Neural cell (in vitro differentiated cells): ENCODE measurements at regions not wholly inside any gene's neighbourhood (a gene's known extent, or its start where the extent isn't known, plus 50 kb on each side); places are given as distances from the start of the nearest gene placed in this dataset.

Source experiments
- H2AFZ ChIP-seq: fragments of 200-600, 300-800 bp; sonication (generic), shearing (Covaris generic); 2 replicates; pipeline ENCODE4 v1.6.0; 2014; ENCODE audit warnings: low read depth, mild to moderate bottlenecking, antibody characterized with exemption, low read length, moderate library complexity
- H3F3A ChIP-seq: fragments of 200-600 bp; shearing (Covaris generic); 2 replicates; pipeline ENCODE4 v1.6.1; 2016; ENCODE audit warnings: mild to moderate bottlenecking, moderate library complexity, mixed read lengths, antibody characterized with exemption, low read length; ENCODE audit not compliant: insufficient read depth, poor library complexity, severe bottlenecking
- H3K27ac ChIP-seq: fragments of 200-600, 300-800 bp; sonication (generic), shearing (Covaris generic); 2 replicates; pipeline ENCODE4 v1.5.1; 2014; ENCODE audit warnings: mild to moderate bottlenecking, low read length, moderate library complexity
- H3K27me3 ChIP-seq: fragments of 300-800, 200-600 bp; sonication (generic), shearing (Covaris generic); 2 replicates; pipeline ENCODE4 v1.6.0; 2014; ENCODE audit warnings: mild to moderate bottlenecking, low read depth, low read length, moderate library complexity; ENCODE audit not compliant: insufficient read depth
- H3K36me3 ChIP-seq: fragments of 300-800, 200-600 bp; sonication (generic), shearing (Covaris generic); 2 replicates; pipeline ENCODE4 v1.5.1; 2014; ENCODE audit warnings: mild to moderate bottlenecking, antibody characterized with exemption, low read length, moderate library complexity; ENCODE audit not compliant: insufficient read depth
- H3K4me2 ChIP-seq: fragments of 300-800, 200-600 bp; sonication (generic), shearing (Covaris generic); 2 replicates; pipeline ENCODE4 v1.6.0; 2014; ENCODE audit warnings: mild to moderate bottlenecking, low read length
- H3K4me3 ChIP-seq: fragments of 300-800, 200-600 bp; sonication (generic), shearing (Covaris generic); 2 replicates; pipeline ENCODE4 v1.5.1; 2014; ENCODE audit warnings: mild to moderate bottlenecking, low read length, moderate library complexity
- H3K79me2 ChIP-seq: fragments of 200-600 bp; shearing (Covaris generic); replicated peaks from 2 replicates; pipeline ENCODE4 v1.6.0; 2014; ENCODE audit warnings: mild to moderate bottlenecking, low read length, moderate library complexity; ENCODE audit not compliant: insufficient read depth
- H3K9ac ChIP-seq: fragments of 300-800, 200-600 bp; sonication (generic), shearing (Covaris generic); 2 replicates; pipeline ENCODE4 v1.6.1; 2016; ENCODE audit warnings: mild to moderate bottlenecking, low read length, mixed read lengths
- H3K9me2 ChIP-seq: fragments of 200-600 bp; shearing (Covaris generic); 2 replicates; pipeline ENCODE4 v1.6.1; 2016; ENCODE audit warnings: mild to moderate bottlenecking, low read length, mixed read lengths; ENCODE audit not compliant: insufficient read depth
- H3K9me3 ChIP-seq: fragments of 200-600, 300-800 bp; sonication (generic), shearing (Covaris generic); 2 replicates; pipeline ENCODE4 v1.6.1; 2016; ENCODE audit warnings: mild to moderate bottlenecking, mixed run types, low read length, moderate library complexity, mixed read lengths
- H4K20me1 ChIP-seq: fragments of 200-600 bp; shearing (Covaris generic); 2 replicates; pipeline ENCODE4 v1.6.1; 2016; ENCODE audit warnings: mild to moderate bottlenecking, mixed run types; ENCODE audit not compliant: insufficient read depth
- CTCF ChIP-seq: fragments of 450-650 bp; IDR thresholded peaks from 2 replicates; pipeline ENCODE4 v1.5.1; 2014; ENCODE audit warnings: antibody characterized with exemption, mild to moderate bottlenecking, moderate library complexity; ENCODE audit not compliant: poor library complexity, severe bottlenecking
- EP300 ChIP-seq: fragments of 450-650 bp; conservative IDR thresholded peaks from 2 replicates; pipeline ENCODE4 v1.6.1; 2014; ENCODE audit warnings: antibody characterized with exemption, mild to moderate bottlenecking, moderate library complexity; ENCODE audit not compliant: poor library complexity, severe bottlenecking
- EZH2 ChIP-seq: fragments of 200-600, 300-800 bp; shearing (Covaris generic), sonication (generic); IDR thresholded peaks from 2 replicates; pipeline ENCODE4 v1.6.1; 2014; ENCODE audit warnings: antibody characterized with exemption, low read length, borderline replicate concordance, mild to moderate bottlenecking; ENCODE audit not compliant: insufficient read depth, poor library complexity, severe bottlenecking
- MXI1 ChIP-seq: fragments of 450-650 bp; conservative IDR thresholded peaks from 2 replicates; pipeline ENCODE4 v1.6.1; 2014; ENCODE audit warnings: antibody characterized with exemption, mild to moderate bottlenecking; ENCODE audit not compliant: poor library complexity, severe bottlenecking
- POLR2AphosphoS5 ChIP-seq: IDR thresholded peaks from 2 replicates; pipeline ENCODE4 v1.6.1; 2012
- RAD21 ChIP-seq: fragments of 450-650 bp; conservative IDR thresholded peaks from 2 replicates; pipeline ENCODE4 v1.6.1; 2014; ENCODE audit warnings: antibody characterized with exemption, mild to moderate bottlenecking, moderate library complexity
- SMC3 ChIP-seq: fragments of 450-650 bp; conservative IDR thresholded peaks from 2 replicates; pipeline ENCODE4 v1.6.1; 2014; ENCODE audit warnings: antibody characterized with exemption, mild to moderate bottlenecking, moderate library complexity; ENCODE audit not compliant: poor library complexity
- TAF1 ChIP-seq: IDR thresholded peaks from 2 replicates; pipeline ENCODE4 v1.6.1; 2012; ENCODE audit warnings: low read depth
- TF ChIP-seq, protein P1 (sequence below): IDR thresholded peaks from 2 replicates; pipeline ENCODE4 v1.6.1; 2012; ENCODE audit warnings: borderline replicate concordance

GRCh38 chr13:80117515-80117914, 223.4 kb downstream of the SPRY2 start:
- Histone ChIP-seq H3K27me3 (no peaks in the 10 kb centered on the region), H3K4me2 (no peak overlapping the region), H3F3A (no peaks in the 10 kb centered on the region), H4K20me1 (no peaks in the 10 kb centered on the region), H3K9ac (no peak overlapping the region), H3K9me3 (no peaks in the 10 kb centered on the region), H3K36me3 (no peaks in the 10 kb centered on the region), H3K79me2 (no peaks in the 10 kb centered on the region), H3K4me3 (no peak overlapping the region), H3K9me2 (no peaks in the 10 kb centered on the region), H3K27ac (no peak overlapping the region), H2AFZ (no peak overlapping the region)
- TF ChIP-seq EZH2 (no peak), TAF1 (no peak), RAD21 (no peak)

- no peak for TF ChIP-seq CTCF
- no peak for TF ChIP-seq SMC3
- no peak for TF ChIP-seq MXI1
- TF ChIP-seq TAF1, result no peak
- no peak for TF ChIP-seq EZH2
- no peak for TF ChIP-seq EP300
- TF ChIP-seq, protein P1, sequence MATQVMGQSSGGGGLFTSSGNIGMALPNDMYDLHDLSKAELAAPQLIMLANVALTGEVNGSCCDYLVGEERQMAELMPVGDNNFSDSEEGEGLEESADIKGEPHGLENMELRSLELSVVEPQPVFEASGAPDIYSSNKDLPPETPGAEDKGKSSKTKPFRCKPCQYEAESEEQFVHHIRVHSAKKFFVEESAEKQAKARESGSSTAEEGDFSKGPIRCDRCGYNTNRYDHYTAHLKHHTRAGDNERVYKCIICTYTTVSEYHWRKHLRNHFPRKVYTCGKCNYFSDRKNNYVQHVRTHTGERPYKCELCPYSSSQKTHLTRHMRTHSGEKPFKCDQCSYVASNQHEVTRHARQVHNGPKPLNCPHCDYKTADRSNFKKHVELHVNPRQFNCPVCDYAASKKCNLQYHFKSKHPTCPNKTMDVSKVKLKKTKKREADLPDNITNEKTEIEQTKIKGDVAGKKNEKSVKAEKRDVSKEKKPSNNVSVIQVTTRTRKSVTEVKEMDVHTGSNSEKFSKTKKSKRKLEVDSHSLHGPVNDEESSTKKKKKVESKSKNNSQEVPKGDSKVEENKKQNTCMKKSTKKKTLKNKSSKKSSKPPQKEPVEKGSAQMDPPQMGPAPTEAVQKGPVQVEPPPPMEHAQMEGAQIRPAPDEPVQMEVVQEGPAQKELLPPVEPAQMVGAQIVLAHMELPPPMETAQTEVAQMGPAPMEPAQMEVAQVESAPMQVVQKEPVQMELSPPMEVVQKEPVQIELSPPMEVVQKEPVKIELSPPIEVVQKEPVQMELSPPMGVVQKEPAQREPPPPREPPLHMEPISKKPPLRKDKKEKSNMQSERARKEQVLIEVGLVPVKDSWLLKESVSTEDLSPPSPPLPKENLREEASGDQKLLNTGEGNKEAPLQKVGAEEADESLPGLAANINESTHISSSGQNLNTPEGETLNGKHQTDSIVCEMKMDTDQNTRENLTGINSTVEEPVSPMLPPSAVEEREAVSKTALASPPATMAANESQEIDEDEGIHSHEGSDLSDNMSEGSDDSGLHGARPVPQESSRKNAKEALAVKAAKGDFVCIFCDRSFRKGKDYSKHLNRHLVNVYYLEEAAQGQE, result no peak
- no peak for TF ChIP-seq RAD21
- no peak for TF ChIP-seq POLR2AphosphoS5
- Histone ChIP-seq H4K20me1 (no peaks in the 10 kb centered on the region), H3K9me3 (no peaks in the 10 kb centered on the region), H3K4me3 (no peak overlapping the region), H3K36me3 (no peaks in the 10 kb centered on the region), H3K9ac (no peak overlapping the region), H3K79me2 (no peaks in the 10 kb centered on the region), H3K27ac (no peak overlapping the region), H3K27me3 (no peaks in the 10 kb centered on the region), H3K4me2 (no peak overlapping the region), H3K9me2 (no peaks in the 10 kb centered on the region), H2AFZ (no peak overlapping the region), H3F3A (no peaks in the 10 kb centered on the region)
These were observed 224.8 kb downstream of the SPRY2 start for GRCh38 chr13:80116107-80116506.

DNA sequence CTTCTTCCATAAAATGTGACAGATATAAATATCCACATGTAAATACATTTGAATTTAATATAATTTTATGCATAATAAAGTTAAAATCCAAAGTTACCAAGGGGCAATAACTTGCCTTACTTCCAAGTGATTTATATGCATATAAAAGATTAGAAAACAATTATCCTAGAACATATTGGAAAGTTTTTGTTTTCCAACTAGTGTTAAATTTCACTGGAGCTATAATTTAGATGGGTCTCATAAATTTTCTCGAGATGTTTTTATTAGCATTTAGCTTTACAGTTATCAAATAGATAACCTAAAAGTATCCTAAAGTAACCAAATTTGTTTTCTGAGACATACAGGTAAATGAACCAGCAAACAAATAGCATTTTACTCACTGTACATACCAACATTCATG, 225.3 kb downstream of the SPRY2 start:
- H2AFZ ChIP-seq, result no peak overlapping the region
- no peak overlapping the region for H3K4me3 ChIP-seq
- no peaks in the 10 kb centered on the region for H3K79me2 ChIP-seq
- no peak overlapping the region for H3K4me2 ChIP-seq
- H3F3A ChIP-seq, result no peaks in the 10 kb centered on the region
- H3K27me3 ChIP-seq, result no peaks in the 10 kb centered on the region
- no peak overlapping the region for H3K27ac ChIP-seq
- H4K20me1 ChIP-seq, result no peaks in the 10 kb centered on the region
- no peaks in the 10 kb centered on the region for H3K9me3 ChIP-seq
- no peaks in the 10 kb centered on the region for H3K9me2 ChIP-seq
- H3K36me3 ChIP-seq, result no peaks in the 10 kb centered on the region
- H3K9ac ChIP-seq, result no peak overlapping the region
- no peak for TF ChIP-seq EP300
- TF ChIP-seq EZH2, result no peak
- TF ChIP-seq SMC3, result no peak
- no peak for TF ChIP-seq MXI1
- no peak for TF ChIP-seq POLR2AphosphoS5
- TF ChIP-seq TAF1, result no peak
- no peak for TF ChIP-seq CTCF
- TF ChIP-seq RAD21, result no peak
- TF ChIP-seq, protein P1, result no peak
